ENCODE measurements at regions not wholly inside any gene's neighbourhood (a gene's known extent, or its start where the extent isn't known, plus 50 kb on each side); places are given as distances from the start of the nearest gene placed in this dataset.
A peak's percentile ranks its signal among the peaks of the same experiment; 100 is the strongest.

- H3K23ac ChIP-seq (ENCODE audit: insufficient read length, low read depth, low read length): no peak overlapping the region
- H3T11ph ChIP-seq (ENCODE audit: low read length): no peak overlapping the region
- Mint-ChIP-seq H3K27ac (peak overlapping the region in 1 of 3 experiments; percentile 28; a peak in 1 of 7 replicates), H3K4me1 (peaks cover 9 to 11% of the 10 kb centered on the region in 2 experiments), H3K4me3 (no peak overlapping the region), H3K36me3 (ENCODE audit: insufficient read depth in 1 of 3, low read depth in 3 of 3) (no peaks in the 10 kb centered on the region), H3K27me3 (ENCODE audit: low read depth) (peaks cover 2% of the 10 kb centered on the region), H3K9me3 (peaks cover 0 to 2% of the 10 kb centered on the region in 2 experiments; a peak in 1 of 5 replicates)
- no peak overlapping the region for H4K91ac ChIP-seq (ENCODE audit: insufficient read length, low read depth, low read length)
- H4K5ac ChIP-seq (ENCODE audit: insufficient read length, low read depth, low read length): no peak overlapping the region
- no peak overlapping the region for H2AK5ac ChIP-seq (ENCODE audit: insufficient read length, low read length)
- no peak overlapping the region for H2BK15ac ChIP-seq (ENCODE audit: low read depth, low read length)
- no peaks in the 10 kb centered on the region for H4K20me1 ChIP-seq (ENCODE audit: control insufficient read depth, insufficient read depth, insufficient read length)
- no peak overlapping the region for H3K4ac ChIP-seq (ENCODE audit: low read depth, low read length)
- TF ChIP-seq, protein P1, sequence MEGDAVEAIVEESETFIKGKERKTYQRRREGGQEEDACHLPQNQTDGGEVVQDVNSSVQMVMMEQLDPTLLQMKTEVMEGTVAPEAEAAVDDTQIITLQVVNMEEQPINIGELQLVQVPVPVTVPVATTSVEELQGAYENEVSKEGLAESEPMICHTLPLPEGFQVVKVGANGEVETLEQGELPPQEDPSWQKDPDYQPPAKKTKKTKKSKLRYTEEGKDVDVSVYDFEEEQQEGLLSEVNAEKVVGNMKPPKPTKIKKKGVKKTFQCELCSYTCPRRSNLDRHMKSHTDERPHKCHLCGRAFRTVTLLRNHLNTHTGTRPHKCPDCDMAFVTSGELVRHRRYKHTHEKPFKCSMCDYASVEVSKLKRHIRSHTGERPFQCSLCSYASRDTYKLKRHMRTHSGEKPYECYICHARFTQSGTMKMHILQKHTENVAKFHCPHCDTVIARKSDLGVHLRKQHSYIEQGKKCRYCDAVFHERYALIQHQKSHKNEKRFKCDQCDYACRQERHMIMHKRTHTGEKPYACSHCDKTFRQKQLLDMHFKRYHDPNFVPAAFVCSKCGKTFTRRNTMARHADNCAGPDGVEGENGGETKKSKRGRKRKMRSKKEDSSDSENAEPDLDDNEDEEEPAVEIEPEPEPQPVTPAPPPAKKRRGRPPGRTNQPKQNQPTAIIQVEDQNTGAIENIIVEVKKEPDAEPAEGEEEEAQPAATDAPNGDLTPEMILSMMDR (conservative IDR thresholded peaks at IDR 0.05): no peak
- no peak overlapping the region for H3K27ac ChIP-seq (ENCODE audit: insufficient read length, low read depth, low read length)
- no peaks in the 10 kb centered on the region for H3K79me1 ChIP-seq (ENCODE audit: insufficient read depth, low read depth, low read length, poor library complexity, severe bottlenecking)
- H4K8ac ChIP-seq (replicated peaks; ENCODE audit: insufficient read length, low read depth, low read length): no peak overlapping the region
- WGBS (ENCODE audit: extremely low coverage, insufficient read length, low lambda C conversion rate): no CpG with 5 or more reads among the region's 4 CpGs
- no peak overlapping the region for H2BK120ac ChIP-seq (ENCODE audit: low read depth, low read length, poor library complexity, severe bottlenecking)
- H2BK5ac ChIP-seq (ENCODE audit: insufficient read length, low read length): no peak overlapping the region
- no peaks in the 10 kb centered on the region for H3K23me2 ChIP-seq (ENCODE audit: insufficient read length, low read depth, low read length, poor library complexity, severe bottlenecking)
- H2BK12ac ChIP-seq (ENCODE audit: insufficient read length, low read depth, low read length): no peak overlapping the region
- no peaks in the 10 kb centered on the region for H3K79me2 ChIP-seq (ENCODE audit: insufficient read depth, low read length)
- H2AFZ ChIP-seq (ENCODE audit: low read length): no peak overlapping the region
- no peaks in the 10 kb centered on the region for H3K9me3 ChIP-seq (ENCODE audit: control insufficient read depth, low read depth, low read length)
- H2BK20ac ChIP-seq (ENCODE audit: low read depth, low read length, poor library complexity, severe bottlenecking): no peak overlapping the region
- no peak overlapping the region for H3K9ac ChIP-seq (ENCODE audit: extremely low read depth, insufficient read length, low read length)
- no peak overlapping the region for H3K18ac ChIP-seq (ENCODE audit: insufficient read length, low read depth, low read length)
- no peaks in the 10 kb centered on the region for H3K27me3 ChIP-seq (ENCODE audit: insufficient read depth, low read length)
- no peak overlapping the region for H3K56ac ChIP-seq (ENCODE audit: insufficient read length, low read depth, low read length)
- H3K4me2 ChIP-seq (ENCODE audit: insufficient read depth, insufficient read length, low read length): no peak overlapping the region
- H3K14ac ChIP-seq (ENCODE audit: insufficient read depth, low read length): no peak overlapping the region
- no peak for DNase-seq
- 0 out of 2 replicates have a peak, but pooled peaks cover 2% of the 10 kb centered on the region for H3K4me1 ChIP-seq (ENCODE audit: insufficient read depth, low read length)
These were observed 73.9 kb upstream of the RASGRF1 start for GRCh38 chr15:79164465-79164864.
